Gastrocnemius medialis (tissue), 4 donors: ENCODE measurements at regions not wholly inside any gene's neighbourhood (a gene's known extent, or its start where the extent isn't known, plus 50 kb on each side); places are given as distances from the start of the nearest gene placed in this dataset.

Experiments used
- CTCF ChIP-seq, 5 experiments: fragments of 450-650 bp in 3 of 5; fragments of 200-600 bp in 2 of 5; sonication (generic) in 2 of 5; IDR thresholded peaks in 4 of 5; conservative IDR thresholded peaks in 1 of 5; 1 replicate in 4 of 5; 2 replicates in 1 of 5; pipeline ENCODE4 v1.5.1; 2016 to 2019; ENCODE audit warnings: antibody characterized with exemption in 5 of 5, mild to moderate bottlenecking in 3 of 5, moderate library complexity in 3 of 5
- POLR2A ChIP-seq, 2 donors: fragments of 450-650 bp; IDR thresholded peaks; one replicate each; pipeline ENCODE4 v1.6.1; 2017; ENCODE audit warnings: antibody characterized with exemption in 2 of 2, mild to moderate bottlenecking in 2 of 2, moderate library complexity in 2 of 2

- TF ChIP-seq CTCF (IDR thresholded peaks at IDR 0.05 in 4 of 5, conservative IDR thresholded peaks at IDR 0.05 in 1 of 5) (no peak), POLR2A (IDR thresholded peaks at IDR 0.05) (no peak)
These were observed 236.6 kb downstream of the TMA16 start for GRCh38 chr4:163731071-163731470.
